CD4-positive, alpha-beta memory T cell (primary cell): ENCODE measurements at regions not wholly inside any gene's neighbourhood (a gene's known extent, or its start where the extent isn't known, plus 50 kb on each side); places are given as distances from the start of the nearest gene placed in this dataset.
"Not testable (repeated sequence)": the region's sequence is repeated elsewhere in the genome, so short reads cannot be mapped to it uniquely, and the experiment has no call there.

Experiments used
- CTCF ChIA-PET: fragments of 350-600 bp; sonication (Branson Sonifier 250); formaldehyde crosslinking; loops from one replicate; lab custom pipeline; 2021; ENCODE audit warnings: inconsistent platforms; ENCODE audit not compliant: partially characterized antibody; lab: Charles Lee
- POLR2A ChIA-PET: fragments of 350-600 bp; sonication (Branson Sonifier 250); formaldehyde crosslinking; loops from one replicate; lab custom pipeline; 2021; ENCODE audit not compliant: partially characterized antibody; lab: Charles Lee
- DNase-seq, 5 donors: peaks; one replicate each; pipeline versions ENCODE4 v3.0.0 to v3.0.0-alpha.2; 2020 to 2022; ENCODE audit warnings: mixed read lengths in 1 of 5
- H3K27ac ChIP-seq: one replicate; pipeline ENCODE4 v1.7.0; 2013; ENCODE audit warnings: low read depth, low read length
- H3K27me3 ChIP-seq: 2 replicates; pipeline ENCODE4 v1.7.0; 2013; ENCODE audit warnings: mild to moderate bottlenecking, low read length, moderate library complexity; ENCODE audit not compliant: insufficient read depth
- H3K36me3 ChIP-seq: 2 replicates; pipeline ENCODE4 v1.7.0; 2013; ENCODE audit warnings: mild to moderate bottlenecking, low read length, moderate library complexity; ENCODE audit not compliant: insufficient read depth
- H3K4me1 ChIP-seq: 2 replicates; pipeline ENCODE4 v1.7.0; 2013; ENCODE audit warnings: mild to moderate bottlenecking, low read length, moderate library complexity; ENCODE audit not compliant: insufficient read depth
- H3K4me3 ChIP-seq, 2 donors: one replicate each; pipeline ENCODE4 v1.7.0; 2013; ENCODE audit warnings: low read length in 2 of 2, mild to moderate bottlenecking in 1 of 2
- H3K9me3 ChIP-seq, 2 donors: one replicate each; pipeline ENCODE4 v1.7.0; 2013; ENCODE audit warnings: low read length in 2 of 2, control low read depth in 1 of 2; ENCODE audit not compliant: control insufficient read depth in 1 of 2
- H3K27ac Mint-ChIP-seq, 7 donors: one replicate each; pipeline ENCODE4 v1.8.0; 2020 to 2021; ENCODE audit warnings: mixed read lengths in 7 of 7, mild to moderate bottlenecking in 6 of 7, inconsistent platforms in 3 of 7, moderate library complexity in 3 of 7
- H3K27me3 Mint-ChIP-seq, 2 donors: one replicate each; pipeline ENCODE4 v1.8.0; 2020 to 2021; ENCODE audit warnings: mixed read lengths in 2 of 2
- H3K36me3 Mint-ChIP-seq, 2 donors: one replicate each; pipeline ENCODE4 v1.8.0; 2020 to 2021; ENCODE audit warnings: mixed read lengths in 2 of 2, inconsistent platforms in 1 of 2, mild to moderate bottlenecking in 1 of 2
- H3K4me1 Mint-ChIP-seq, 4 donors: one replicate each; pipeline ENCODE4 v1.8.0; 2020 to 2021; ENCODE audit warnings: mixed read lengths in 4 of 4, mild to moderate bottlenecking in 1 of 4
- H3K4me3 Mint-ChIP-seq, 8 donors: one replicate each; pipeline ENCODE4 v1.8.0; 2020 to 2021; ENCODE audit warnings: mixed read lengths in 8 of 8, mild to moderate bottlenecking in 7 of 8, moderate library complexity in 6 of 8, inconsistent platforms in 3 of 8
- H3K9me3 Mint-ChIP-seq, 8 donors: one replicate each; pipeline ENCODE4 v1.8.0; 2020 to 2021; ENCODE audit warnings: mixed read lengths in 8 of 8, mild to moderate bottlenecking in 5 of 8, inconsistent platforms in 3 of 8, moderate library complexity in 1 of 8
- intact Hi-C: fragments of 100-400 bp; cut with micrococcal nuclease; formaldehyde crosslinking; loops from one replicate; pipeline ENCODE4 v1.15.1; 2023

GRCh38 chr10:22810643-22811465, 96.5 kb upstream of the PIP4K2A start:
- Histone ChIP-seq H3K36me3 (no peaks in the 10 kb centered on the region), H3K9me3 (no peaks in the 10 kb centered on the region), H3K27me3 (no peaks in the 10 kb centered on the region), H3K4me1 (no peaks in the 10 kb centered on the region), H3K27ac (no peak overlapping the region), H3K4me3 (no peak overlapping the region)
- Mint-ChIP-seq H3K27me3 (no peaks in the 10 kb centered on the region), H3K36me3 (peaks cover 0 to 4% of the 10 kb centered on the region in 2 donors), H3K9me3 (peaks cover 0 to 3% (median 0%) of the 10 kb centered on the region in 8 donors), H3K27ac (no peak overlapping the region), H3K4me3 (no peak overlapping the region), H3K4me1 (peaks cover 0 to 2% (median under 1%) of the 10 kb centered on the region in 4 donors)
- intact Hi-C loops: no loop called here
- no peak for DNase-seq
- ChIA-PET POLR2A (no interaction called here), CTCF (no interaction called here)

GRCh38 chr10:22807238-22807637, 92.9 kb upstream of the PIP4K2A start:
- no peak for DNase-seq
- Histone ChIP-seq H3K9me3 (no peaks in the 10 kb centered on the region), H3K4me3 (no peak overlapping the region), H3K27ac (no peak overlapping the region), H3K27me3 (no peaks in the 10 kb centered on the region), H3K36me3 (no peaks in the 10 kb centered on the region), H3K4me1 (no peaks in the 10 kb centered on the region)
- intact Hi-C loops: no loop called here
- ChIA-PET POLR2A (no interaction called here), CTCF (no interaction called here)
- peaks cover 0 to 3% (median 0%) of the 10 kb centered on the region in 8 donors for H3K9me3 Mint-ChIP-seq
- H3K36me3 Mint-ChIP-seq: no peaks in the 10 kb centered on the region
- no peaks in the 10 kb centered on the region for H3K27me3 Mint-ChIP-seq
- H3K27ac Mint-ChIP-seq: peak overlapping the region in 1 of 7 donors; percentile 7
- H3K4me3 Mint-ChIP-seq: no peak overlapping the region
- H3K4me1 Mint-ChIP-seq: no peaks in the 10 kb centered on the region

- Histone ChIP-seq H3K4me3 (no peak overlapping the region), H3K9me3 (no peaks in the 10 kb centered on the region), H3K27me3 (no peaks in the 10 kb centered on the region), H3K27ac (no peak overlapping the region), H3K4me1 (no peaks in the 10 kb centered on the region), H3K36me3 (no peaks in the 10 kb centered on the region)
- Mint-ChIP-seq H3K4me1 (no peaks in the 10 kb centered on the region), H3K4me3 (no peak overlapping the region), H3K9me3 (peaks cover 0 to 3% (median 0%) of the 10 kb centered on the region in 8 donors), H3K27me3 (peaks cover 0 to 2% of the 10 kb centered on the region in 2 donors), H3K27ac (no peak overlapping the region), H3K36me3 (no peaks in the 10 kb centered on the region)
- POLR2A ChIA-PET: no interaction called here
- DNase-seq: no peak
- CTCF ChIA-PET: no interaction called here
- intact Hi-C loops: no loop called here
Observed at GRCh38 chr10:22805304-22805703, 90.9 kb upstream of the PIP4K2A start.

GRCh38 chr10:22803261-22803885, 89.0 kb upstream of the PIP4K2A start:
- intact Hi-C loops: no loop called here
- H3K9me3 ChIP-seq: no peaks in the 10 kb centered on the region
- CTCF ChIA-PET: interaction anchor here (1.7 kb wide), 1 partner anchor 229 kb away, joined by 4 read pairs; no protein-coding TSS in a partner anchor
- no peaks in the 10 kb centered on the region for H3K36me3 ChIP-seq
- H3K27ac ChIP-seq: no peak overlapping the region
- Mint-ChIP-seq H3K9me3 (peaks cover 0 to 5% (median 0%) of the 10 kb centered on the region in 8 donors), H3K4me3 (no peak overlapping the region), H3K27me3 (peaks cover 0 to 2% of the 10 kb centered on the region in 2 donors), H3K27ac (no peak overlapping the region), H3K4me1 (no peaks in the 10 kb centered on the region), H3K36me3 (no peaks in the 10 kb centered on the region)
- POLR2A ChIA-PET: no interaction called here
- H3K27me3 ChIP-seq: no peaks in the 10 kb centered on the region
- DNase-seq: no peak
- H3K4me3 ChIP-seq: no peak overlapping the region
- no peaks in the 10 kb centered on the region for H3K4me1 ChIP-seq

- H3K36me3 ChIP-seq: no peaks in the 10 kb centered on the region
Observed at GRCh38 chr10:22801785-22802184, 87.4 kb upstream of the PIP4K2A start.

GRCh38 chr10:22797796-22798195, 83.4 kb upstream of the PIP4K2A start:
- DNase-seq, H3K4me1 ChIP-seq, H3K27me3 ChIP-seq, H3K27ac ChIP-seq, H3K27ac Mint-ChIP-seq, H3K4me1 Mint-ChIP-seq, POLR2A ChIA-PET, H3K36me3 ChIP-seq, H3K27me3 Mint-ChIP-seq, CTCF ChIA-PET, H3K9me3 Mint-ChIP-seq, H3K4me3 Mint-ChIP-seq, H3K9me3 ChIP-seq, H3K36me3 Mint-ChIP-seq, intact Hi-C loops, H3K4me3 ChIP-seq: not testable (repeated sequence)

More at GRCh38 chr10:22801785-22802184, 87.4 kb upstream of the PIP4K2A start:
- H3K4me1 ChIP-seq: no peaks in the 10 kb centered on the region
- H3K27ac ChIP-seq: no peak overlapping the region
- Mint-ChIP-seq H3K4me3 (no peak overlapping the region), H3K36me3 (no peaks in the 10 kb centered on the region), H3K27ac (peak overlapping the region in 1 of 7 donors; percentile 49), H3K9me3 (peaks cover 0 to 5% (median 0%) of the 10 kb centered on the region in 8 donors), H3K4me1 (no peaks in the 10 kb centered on the region), H3K27me3 (peaks cover 2% of the 10 kb centered on the region in 2 donors)
- CTCF ChIA-PET: no interaction called here
- intact Hi-C loops: no loop called here
- H3K9me3 ChIP-seq: no peaks in the 10 kb centered on the region
- no peak overlapping the region for H3K4me3 ChIP-seq
- POLR2A ChIA-PET: no interaction called here
- DNase-seq: no peak
- H3K27me3 ChIP-seq: no peaks in the 10 kb centered on the region

- Histone ChIP-seq H3K9me3 (no peaks in the 10 kb centered on the region), H3K27ac (no peak overlapping the region), H3K27me3 (no peaks in the 10 kb centered on the region), H3K36me3 (no peaks in the 10 kb centered on the region), H3K4me1 (no peaks in the 10 kb centered on the region), H3K4me3 (no peak overlapping the region)
- Mint-ChIP-seq H3K27me3 (peaks cover 1 to 6% of the 10 kb centered on the region in 2 donors), H3K4me3 (no peak overlapping the region), H3K4me1 (peaks cover 0 to 1% (median 0%) of the 10 kb centered on the region in 4 donors), H3K27ac (no peak overlapping the region), H3K36me3 (no peaks in the 10 kb centered on the region), H3K9me3 (peaks cover 0 to 5% (median 0%) of the 10 kb centered on the region in 8 donors)
- ChIA-PET POLR2A (no interaction called here), CTCF (no interaction called here)
- intact Hi-C loops: no loop called here
- no peak for DNase-seq
Observed at GRCh38 chr10:22795546-22795945, 81.2 kb upstream of the PIP4K2A start.
